Effector memory CD4-positive, alpha-beta T cell (primary cell): ENCODE measurements at regions not wholly inside any gene's neighbourhood (a gene's known extent, or its start where the extent isn't known, plus 50 kb on each side); places are given as distances from the start of the nearest gene placed in this dataset.
"Not testable (repeated sequence)": the region's sequence is repeated elsewhere in the genome, so short reads cannot be mapped to it uniquely, and the experiment has no call there.

Experiments used
- DNase-seq, 3 donors: peaks; one replicate each; pipeline ENCODE4 v3.0.0-alpha.2; 2020
- H3K27ac ChIP-seq: 2 replicates; pipeline ENCODE4 v1.7.0; 2013; ENCODE audit warnings: mild to moderate bottlenecking, low read length, moderate library complexity; ENCODE audit not compliant: insufficient read depth, poor library complexity, severe bottlenecking
- H3K27me3 ChIP-seq: replicated peaks from 2 replicates; pipeline ENCODE4 v1.7.0; 2013; ENCODE audit warnings: mild to moderate bottlenecking, low read length; ENCODE audit not compliant: insufficient read depth, control insufficient read depth, poor library complexity, severe bottlenecking
- H3K36me3 ChIP-seq: 2 replicates; pipeline ENCODE4 v1.7.0; 2013; ENCODE audit warnings: mild to moderate bottlenecking, low read length, moderate library complexity; ENCODE audit not compliant: control insufficient read depth, insufficient read depth
- H3K4me1 ChIP-seq: 2 replicates; pipeline ENCODE4 v1.7.0; 2013; ENCODE audit warnings: low read length, mild to moderate bottlenecking; ENCODE audit not compliant: control insufficient read depth, insufficient read depth, poor library complexity, severe bottlenecking
- H3K4me3 ChIP-seq: 2 replicates; pipeline ENCODE4 v1.7.0; 2013; ENCODE audit warnings: low read length, low read depth, mild to moderate bottlenecking; ENCODE audit not compliant: insufficient read depth, poor library complexity, severe bottlenecking
- H3K9me3 ChIP-seq: 2 replicates; pipeline ENCODE4 v1.7.0; 2013; ENCODE audit warnings: mild to moderate bottlenecking, low read length, moderate library complexity; ENCODE audit not compliant: control insufficient read depth

DNA sequence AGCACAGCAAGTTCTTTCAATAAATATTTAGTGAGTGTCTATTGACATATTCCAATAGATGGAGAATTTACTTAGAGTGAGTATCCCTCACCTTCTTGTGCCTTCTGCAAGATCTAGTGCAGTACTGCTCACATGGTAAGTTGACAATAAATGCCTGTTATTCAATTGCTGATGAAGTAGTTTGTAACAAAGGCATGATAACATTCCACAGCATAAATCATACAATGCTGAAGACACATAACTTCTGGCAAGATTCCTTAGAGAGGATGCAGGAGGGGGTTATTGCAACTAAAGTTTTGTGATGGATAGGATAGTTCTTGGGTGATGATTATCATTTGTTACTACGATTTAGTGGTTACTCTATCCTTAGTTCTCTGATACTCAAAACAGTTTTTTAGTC is 112.2 kb upstream of the RBMS3 start:
- H3K27me3 ChIP-seq = no peaks in the 10 kb centered on the region
- DNase-seq = no peak
- H3K4me3 ChIP-seq = no peak overlapping the region
- no peaks in the 10 kb centered on the region for H3K36me3 ChIP-seq
- no peak overlapping the region for H3K27ac ChIP-seq
- H3K9me3 ChIP-seq = no peaks in the 10 kb centered on the region
- H3K4me1 ChIP-seq = no peaks in the 10 kb centered on the region

DNA sequence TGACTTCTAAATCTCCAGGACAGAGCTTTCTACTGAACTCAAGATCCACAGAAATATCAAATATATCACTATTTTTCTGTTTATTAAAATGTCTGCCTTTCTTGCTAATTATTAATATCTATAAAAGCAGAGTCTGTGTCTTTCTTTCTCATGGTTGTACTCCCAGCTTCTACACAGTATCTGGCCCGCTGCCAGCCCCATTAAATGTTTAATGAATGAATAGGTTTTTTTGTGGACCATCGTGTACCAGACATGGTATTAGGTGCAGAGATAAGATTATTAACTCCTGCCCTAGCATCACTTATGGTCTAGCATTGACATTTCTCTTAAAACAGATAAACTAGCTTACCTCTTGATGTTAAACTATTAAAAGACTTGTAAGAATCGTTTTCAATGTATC is 111.4 kb upstream of the RBMS3 start:
- H3K27ac ChIP-seq = no peak overlapping the region
- no peaks in the 10 kb centered on the region for H3K27me3 ChIP-seq
- no peak for DNase-seq

GRCh38 chr3:29171043-29171990 is 109.6 kb upstream of the RBMS3 start:
- DNase-seq = no peak
- no peaks in the 10 kb centered on the region for H3K36me3 ChIP-seq
- H3K4me1 ChIP-seq = no peaks in the 10 kb centered on the region
- no peaks in the 10 kb centered on the region for H3K27me3 ChIP-seq
- H3K9me3 ChIP-seq = no peaks in the 10 kb centered on the region
- H3K4me3 ChIP-seq = no peak overlapping the region
- no peak overlapping the region for H3K27ac ChIP-seq

More for the DNA sequence above, 111.4 kb upstream of the RBMS3 start:
- no peak overlapping the region for H3K4me3 ChIP-seq
- H3K4me1 ChIP-seq = no peaks in the 10 kb centered on the region
- H3K9me3 ChIP-seq = no peaks in the 10 kb centered on the region
- no peaks in the 10 kb centered on the region for H3K36me3 ChIP-seq

GRCh38 chr3:29176501-29176900 is 104.4 kb upstream of the RBMS3 start:
- Histone ChIP-seq H3K9me3 (no peaks in the 10 kb centered on the region), H3K4me1 (no peaks in the 10 kb centered on the region), H3K4me3 (no peak overlapping the region), H3K27ac (no peak overlapping the region), H3K27me3 (no peaks in the 10 kb centered on the region), H3K36me3 (no peaks in the 10 kb centered on the region)
- DNase-seq = no peak

DNA sequence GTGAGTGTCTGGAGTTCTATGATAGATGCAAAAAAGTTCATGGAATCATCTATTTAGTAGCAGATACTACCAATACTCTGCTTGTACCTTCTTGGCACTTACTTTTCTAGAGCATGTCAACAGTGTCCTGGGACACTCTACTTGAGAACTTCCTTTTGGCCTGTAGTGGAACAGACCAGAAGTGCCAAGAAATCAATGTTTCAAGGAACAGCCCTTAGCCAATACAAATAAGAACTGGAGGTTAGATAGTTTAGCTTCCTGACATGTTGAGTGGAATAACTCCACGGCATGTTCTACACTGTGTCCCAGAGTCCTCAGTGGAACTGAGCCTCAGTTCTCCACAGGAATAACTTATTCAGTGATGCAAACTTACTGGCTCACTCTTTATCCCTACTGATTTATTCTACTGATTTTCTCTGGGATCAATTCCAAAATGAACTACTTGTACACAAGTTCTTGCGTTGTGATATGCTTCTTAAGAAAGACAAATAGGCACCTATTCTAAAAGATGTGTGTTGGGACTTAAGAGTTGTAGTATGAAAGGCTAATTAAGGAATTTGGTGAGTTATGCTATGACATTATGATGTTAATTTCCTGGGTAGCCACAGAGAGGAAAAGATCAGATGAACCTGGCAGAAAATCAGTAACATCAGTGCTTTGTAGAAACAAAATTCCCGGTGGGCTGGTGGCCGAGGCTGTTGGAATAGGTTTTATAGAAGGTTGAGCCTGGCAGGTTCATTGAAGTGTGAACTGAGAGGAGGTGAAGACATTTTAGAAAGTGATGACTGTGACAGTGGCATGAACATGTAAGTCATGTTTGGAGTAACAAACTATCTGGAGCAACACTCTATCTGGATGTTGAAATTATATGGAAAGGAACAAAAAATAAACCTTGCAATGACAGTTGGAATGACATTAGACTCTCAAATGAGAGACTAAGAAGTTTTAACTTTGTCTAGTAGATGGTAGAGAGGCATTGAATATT is 101.8 kb upstream of the RBMS3 start:
- Histone ChIP-seq H3K9me3 (no peaks in the 10 kb centered on the region), H3K36me3 (no peaks in the 10 kb centered on the region), H3K4me3 (no peak overlapping the region), H3K27me3 (no peaks in the 10 kb centered on the region), H3K27ac (no peak overlapping the region), H3K4me1 (no peaks in the 10 kb centered on the region)
- no peak for DNase-seq

DNA sequence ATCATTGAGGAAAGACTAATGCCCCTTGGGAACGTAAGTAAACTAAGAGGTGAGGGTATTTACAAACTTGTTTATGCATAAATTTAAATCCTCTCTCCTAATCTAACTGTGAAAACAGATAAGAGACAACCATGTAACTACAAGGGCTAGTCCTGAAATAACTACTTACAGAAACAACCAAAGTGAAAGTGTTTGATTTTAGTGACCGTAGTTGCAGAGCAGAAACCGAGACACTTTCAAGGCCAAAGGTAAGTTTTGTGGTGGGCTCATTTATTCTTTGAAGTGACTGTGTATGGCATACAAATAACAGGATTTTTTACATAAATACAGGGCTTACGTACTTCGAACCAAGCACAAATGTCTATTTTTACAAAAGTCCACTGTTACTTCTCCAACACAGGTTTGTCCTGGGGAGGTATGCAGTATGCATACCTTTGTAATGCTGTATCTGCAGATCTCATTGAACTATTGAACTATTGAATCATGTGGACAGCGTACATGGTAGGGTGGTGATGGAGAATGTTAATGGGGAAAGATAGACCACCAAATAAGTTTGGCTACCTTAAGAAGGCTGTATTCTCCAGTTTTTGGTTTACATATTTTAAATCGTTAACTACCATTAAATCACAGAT is 99.6 kb upstream of the RBMS3 start:
- Histone ChIP-seq H3K4me3 (no peak overlapping the region), H3K36me3 (no peaks in the 10 kb centered on the region), H3K4me1 (no peaks in the 10 kb centered on the region), H3K27me3 (no peaks in the 10 kb centered on the region), H3K9me3 (no peaks in the 10 kb centered on the region), H3K27ac (no peak overlapping the region)
- DNase-seq = no peak

DNA sequence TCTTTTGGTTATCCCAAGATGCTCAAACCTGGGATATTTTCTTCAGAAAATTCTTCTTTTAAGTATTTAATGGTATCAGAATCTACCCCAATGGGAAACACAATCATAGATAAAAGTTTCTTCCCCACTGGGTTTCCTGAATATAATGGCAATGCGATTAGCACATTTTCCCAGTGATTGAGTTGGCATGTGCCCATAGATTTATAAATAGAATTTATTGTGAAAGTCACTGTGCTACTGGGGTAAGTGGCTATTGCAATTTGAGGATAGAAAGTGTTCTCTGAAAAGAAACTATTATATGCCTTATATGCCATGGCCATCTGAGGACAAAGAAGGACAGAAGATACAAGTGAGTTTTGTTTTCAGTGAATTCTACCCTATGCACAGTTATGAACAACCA is 99.0 kb upstream of the RBMS3 start:
- DNase-seq = no peak
- H3K9me3 ChIP-seq = no peaks in the 10 kb centered on the region
- H3K27me3 ChIP-seq = no peaks in the 10 kb centered on the region
- no peaks in the 10 kb centered on the region for H3K4me1 ChIP-seq
- no peak overlapping the region for H3K4me3 ChIP-seq
- H3K27ac ChIP-seq = no peak overlapping the region
- H3K36me3 ChIP-seq = no peaks in the 10 kb centered on the region

- H3K9me3 ChIP-seq, H3K4me1 ChIP-seq, H3K27me3 ChIP-seq, DNase-seq, H3K27ac ChIP-seq, H3K4me3 ChIP-seq, H3K36me3 ChIP-seq: not testable (repeated sequence)
These were observed 98.0 kb upstream of the RBMS3 start for GRCh38 chr3:29182828-29183227.

GRCh38 chr3:29183346-29184087 is 97.4 kb upstream of the RBMS3 start:
- no peaks in the 10 kb centered on the region for H3K27me3 ChIP-seq
- no peaks in the 10 kb centered on the region for H3K36me3 ChIP-seq
- no peak overlapping the region for H3K4me3 ChIP-seq
- no peaks in the 10 kb centered on the region for H3K9me3 ChIP-seq
- DNase-seq = no peak
- H3K4me1 ChIP-seq = no peaks in the 10 kb centered on the region
- H3K27ac ChIP-seq = no peak overlapping the region
